OCI-LY7 (cell line): ENCODE measurements at regions not wholly inside any gene's neighbourhood (a gene's known extent, or its start where the extent isn't known, plus 50 kb on each side); places are given as distances from the start of the nearest gene placed in this dataset.

Source experiments
- EZH2phosphoT487 ChIP-seq: fragments of 200-600 bp; sonication (generic); IDR thresholded peaks from 2 replicates; pipeline ENCODE4 v1.6.1; 2018; ENCODE audit warnings: low read depth, borderline replicate concordance, mild to moderate bottlenecking, mixed run types, antibody characterized with exemption, low read length, moderate library complexity, mixed read lengths
- TF ChIP-seq, protein P1 (sequence below): fragments of 200-600 bp; sonication (generic); conservative IDR thresholded peaks from 2 replicates; pipeline ENCODE4 v1.5.1; 2014; ENCODE audit warnings: mild to moderate bottlenecking, antibody characterized with exemption, low read length, moderate library complexity, mixed read lengths

DNA sequence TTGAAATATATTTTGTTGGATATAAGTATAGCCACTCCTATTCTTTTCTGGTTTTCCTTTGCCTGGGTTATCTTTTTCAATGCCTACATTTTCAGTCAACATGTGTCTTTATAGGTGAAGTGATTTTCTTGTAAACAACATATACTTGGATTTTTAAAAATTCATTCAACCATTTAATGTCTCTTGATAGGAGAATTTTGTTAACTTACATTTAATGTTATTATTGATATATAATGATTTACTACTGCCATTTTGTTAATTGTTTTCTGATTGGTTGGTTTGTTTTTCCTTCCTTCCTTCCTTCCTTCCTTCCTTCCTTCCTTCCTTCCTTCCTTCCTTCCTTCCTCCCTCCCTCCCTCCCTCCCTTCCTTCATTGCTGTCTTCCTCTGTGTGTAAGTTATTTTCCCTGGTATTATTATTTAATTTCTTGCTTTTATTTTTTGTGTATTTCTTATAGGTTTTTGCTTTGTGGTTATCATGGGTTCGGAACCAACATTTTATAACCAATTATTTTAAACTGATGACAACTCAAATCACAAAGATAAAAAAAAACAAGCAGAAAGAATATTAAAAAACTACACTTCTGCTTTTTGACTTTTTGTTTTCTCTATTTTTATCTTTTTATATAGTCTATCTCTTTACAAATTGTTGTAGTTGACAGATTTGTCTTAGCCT, 330.1 kb upstream of the GRID2 start:
- TF ChIP-seq EZH2phosphoT487, result no peak
- TF ChIP-seq, protein P1, sequence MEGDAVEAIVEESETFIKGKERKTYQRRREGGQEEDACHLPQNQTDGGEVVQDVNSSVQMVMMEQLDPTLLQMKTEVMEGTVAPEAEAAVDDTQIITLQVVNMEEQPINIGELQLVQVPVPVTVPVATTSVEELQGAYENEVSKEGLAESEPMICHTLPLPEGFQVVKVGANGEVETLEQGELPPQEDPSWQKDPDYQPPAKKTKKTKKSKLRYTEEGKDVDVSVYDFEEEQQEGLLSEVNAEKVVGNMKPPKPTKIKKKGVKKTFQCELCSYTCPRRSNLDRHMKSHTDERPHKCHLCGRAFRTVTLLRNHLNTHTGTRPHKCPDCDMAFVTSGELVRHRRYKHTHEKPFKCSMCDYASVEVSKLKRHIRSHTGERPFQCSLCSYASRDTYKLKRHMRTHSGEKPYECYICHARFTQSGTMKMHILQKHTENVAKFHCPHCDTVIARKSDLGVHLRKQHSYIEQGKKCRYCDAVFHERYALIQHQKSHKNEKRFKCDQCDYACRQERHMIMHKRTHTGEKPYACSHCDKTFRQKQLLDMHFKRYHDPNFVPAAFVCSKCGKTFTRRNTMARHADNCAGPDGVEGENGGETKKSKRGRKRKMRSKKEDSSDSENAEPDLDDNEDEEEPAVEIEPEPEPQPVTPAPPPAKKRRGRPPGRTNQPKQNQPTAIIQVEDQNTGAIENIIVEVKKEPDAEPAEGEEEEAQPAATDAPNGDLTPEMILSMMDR, result no peak
